H1 (cell line): ENCODE measurements at regions not wholly inside any gene's neighbourhood (a gene's known extent, or its start where the extent isn't known, plus 50 kb on each side); places are given as distances from the start of the nearest gene placed in this dataset.

Experiments used
- ATF2 ChIP-seq: IDR thresholded peaks from 2 replicates; pipeline ENCODE4 v1.6.1; 2012; ENCODE audit warnings: low read length, inconsistent platforms
- CEBPB ChIP-seq: IDR thresholded peaks from 2 replicates; pipeline ENCODE4 v1.6.1; 2012; ENCODE audit warnings: low read depth, low read length
- CTCF ChIP-seq, 3 experiments: IDR thresholded peaks; 1 replicate in 2 of 3; 2 replicates in 1 of 3; pipeline versions ENCODE4 v1.5.1 to v1.6.1; 2011; ENCODE audit warnings: low read length in 3 of 3, mild to moderate bottlenecking in 3 of 3, inconsistent platforms in 2 of 3, low read depth in 1 of 3, moderate library complexity in 1 of 3; ENCODE audit not compliant: insufficient read depth in 1 of 3; ENCODE audit errors: control extremely low read depth in 1 of 3
- JUND ChIP-seq: IDR thresholded peaks from 2 replicates; pipeline ENCODE4 v1.6.1; 2011; ENCODE audit warnings: mild to moderate bottlenecking, improper control_type of control experiment, low read length
- MAX ChIP-seq: IDR thresholded peaks from 2 replicates; pipeline ENCODE4 v1.6.1; 2012; ENCODE audit warnings: inconsistent platforms
- POLR2A ChIP-seq, 2 experiments: IDR thresholded peaks; 1 replicate in 1 of 2; 2 replicates in 1 of 2; pipeline ENCODE4 v1.6.1; 2011; ENCODE audit warnings: low read depth in 2 of 2, low read length in 2 of 2, mild to moderate bottlenecking in 2 of 2; ENCODE audit errors: control extremely low read depth in 1 of 2
- POLR2AphosphoS5 ChIP-seq: IDR thresholded peaks from 2 replicates; pipeline ENCODE4 v1.6.1; 2011; ENCODE audit warnings: low read depth, low read length
- SP1 ChIP-seq: IDR thresholded peaks from 2 replicates; pipeline ENCODE4 v1.6.1; 2011; ENCODE audit warnings: low read depth, low read length
- TAF1 ChIP-seq: IDR thresholded peaks from 2 replicates; pipeline ENCODE4 v1.6.1; 2011; ENCODE audit warnings: mild to moderate bottlenecking, low read depth, low read length
- YY1 ChIP-seq: IDR thresholded peaks from 2 replicates; pipeline ENCODE4 v1.6.1; 2011; ENCODE audit warnings: low read depth, mild to moderate bottlenecking, low read length

GRCh38 chr17:30716461-30717290 is 107.8 kb downstream of the CRLF3 start:
- TF ChIP-seq CTCF (IDR thresholded peaks at IDR 0.05; ENCODE audit: control extremely low read depth in 1 of 3, insufficient read depth in 1 of 3, low read depth in 1 of 3, low read length in 3 of 3) = peak; percentile 40 to 53 (median 46); a peak in 3 of 4 replicates
- no peak for TF ChIP-seq TAF1
- TF ChIP-seq ATF2 = no peak
- no peak for TF ChIP-seq CEBPB
- no peak for TF ChIP-seq YY1
- no peak for TF ChIP-seq POLR2A (IDR thresholded peaks at IDR 0.05; ENCODE audit: control extremely low read depth in 1 of 2, low read depth in 2 of 2, low read length in 2 of 2)
- TF ChIP-seq MAX = no peak
- TF ChIP-seq POLR2AphosphoS5 = no peak
- TF ChIP-seq JUND = no peak
- no peak for TF ChIP-seq SP1
